ENCODE measurements at regions not wholly inside any gene's neighbourhood (a gene's known extent, or its start where the extent isn't known, plus 50 kb on each side); places are given as distances from the start of the nearest gene placed in this dataset.

DNA sequence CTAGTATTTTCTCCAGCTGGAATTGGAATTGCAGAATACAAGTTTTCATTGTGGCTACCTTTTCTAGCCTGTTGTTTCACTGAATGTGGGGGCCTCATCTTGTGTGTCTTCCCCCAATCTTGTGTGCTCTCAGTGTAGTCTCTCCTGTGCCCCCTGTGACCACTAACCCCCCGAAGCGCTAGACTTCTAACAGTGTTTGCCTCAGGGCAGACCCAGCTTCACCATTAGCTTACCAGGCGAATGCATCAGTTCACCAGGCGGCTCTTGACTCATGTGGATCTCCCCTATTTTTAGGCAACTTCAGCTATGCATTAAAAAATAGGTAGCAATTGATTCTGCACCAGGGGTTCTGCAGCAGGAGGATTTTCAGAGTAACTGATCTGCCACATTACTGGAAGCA, 376.2 kb upstream of the MEIS1 start:
- TF ChIP-seq POLR2AphosphoS5 (IDR thresholded peaks at IDR 0.05) = no peak
- no peak for TF ChIP-seq CTCF (IDR thresholded peaks at IDR 0.05)
- no peak for TF ChIP-seq POLR2A (IDR thresholded peaks at IDR 0.05)
- intact Hi-C loops (cut with DNase I; ENCODE audit: low total_unique reads) (no loop called here), in situ Hi-C loops (cut with MboI; ENCODE audit: low pct_ligation_motif_present in 1 of 4, low pct_unique_long_range_greater_than_20kb in 1 of 4, low sequenced_read_pairs in 3 of 4) (no loop called here)
- no peak for DNase-seq
- H3K4me3 ChIP-seq = no peak overlapping the region
- H3K27ac ChIP-seq = no peak overlapping the region
- H3K9me3 ChIP-seq = no peaks in the 10 kb centered on the region
- H3K4me1 ChIP-seq = no peaks in the 10 kb centered on the region
- H3K36me3 ChIP-seq = no peaks in the 10 kb centered on the region
- 86 to 100% methylated on average over 1 to 4 of the region's 4 CpGs for WGBS, 2 donors (ENCODE audit: low coverage in 1 of 2)
- H3K27me3 ChIP-seq = no peaks in the 10 kb centered on the region

GRCh38 chr2:66057844-66058243, 377.1 kb upstream of the MEIS1 start:
- H3K4me3 ChIP-seq = no peak overlapping the region
- 67 to 87% methylated on average over 1 of the region's 1 CpG for WGBS, 2 donors (ENCODE audit: low coverage in 1 of 2)
- H3K27me3 ChIP-seq = no peaks in the 10 kb centered on the region
- H3K4me1 ChIP-seq = no peaks in the 10 kb centered on the region
- in situ Hi-C loops (cut with MboI; ENCODE audit: low pct_ligation_motif_present in 1 of 4, low pct_unique_long_range_greater_than_20kb in 1 of 4, low sequenced_read_pairs in 3 of 4) (no loop called here), intact Hi-C loops (cut with DNase I; ENCODE audit: low total_unique reads) (no loop called here)
- DNase-seq = no peak
- H3K36me3 ChIP-seq = no peaks in the 10 kb centered on the region
- no peak overlapping the region for H3K27ac ChIP-seq
- no peaks in the 10 kb centered on the region for H3K9me3 ChIP-seq
- TF ChIP-seq CTCF (IDR thresholded peaks at IDR 0.05) (no peak), EP300 (IDR thresholded peaks at IDR 0.05; ENCODE audit: low read depth) (no peak), POLR2A (IDR thresholded peaks at IDR 0.05) (no peak), POLR2AphosphoS5 (IDR thresholded peaks at IDR 0.05) (no peak)

DNA sequence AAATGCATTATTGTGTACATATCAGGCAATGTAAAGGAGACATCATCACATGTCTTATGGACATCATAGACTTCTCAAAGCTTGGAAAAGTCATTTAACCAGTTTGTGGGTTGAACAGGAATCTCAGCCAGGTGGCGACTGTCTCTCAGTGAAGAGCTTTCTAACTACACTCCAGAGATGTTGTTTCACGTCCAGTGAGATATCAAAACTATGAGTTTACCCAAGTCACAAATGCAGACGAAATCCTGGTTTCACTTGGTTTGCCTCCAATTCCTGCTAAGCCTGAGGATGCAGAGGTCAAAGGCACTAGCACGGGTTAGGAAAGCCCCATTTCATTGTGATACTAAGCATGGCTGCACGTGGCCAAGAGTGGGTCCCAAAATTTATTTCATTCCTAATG, 384.5 kb upstream of the MEIS1 start:
- no peak for TF ChIP-seq POLR2A (IDR thresholded peaks at IDR 0.05)
- no peak for TF ChIP-seq EP300 (IDR thresholded peaks at IDR 0.05; ENCODE audit: low read depth)
- no peak for TF ChIP-seq CTCF (IDR thresholded peaks at IDR 0.05)
- TF ChIP-seq POLR2AphosphoS5 (IDR thresholded peaks at IDR 0.05) = no peak
- intact Hi-C loops (cut with DNase I; ENCODE audit: low total_unique reads) = no loop called here

GRCh38 chr2:66048667-66049066, 386.3 kb upstream of the MEIS1 start:
- TF ChIP-seq POLR2AphosphoS5 (IDR thresholded peaks at IDR 0.05) (no peak), CTCF (IDR thresholded peaks at IDR 0.05) (no peak), EP300 (IDR thresholded peaks at IDR 0.05; ENCODE audit: low read depth) (no peak), POLR2A (IDR thresholded peaks at IDR 0.05) (no peak)
- Histone ChIP-seq H3K9me3 (no peaks in the 10 kb centered on the region), H3K4me1 (no peaks in the 10 kb centered on the region), H3K27me3 (no peaks in the 10 kb centered on the region), H3K27ac (no peak overlapping the region), H3K36me3 (no peaks in the 10 kb centered on the region), H3K4me3 (no peak overlapping the region)
- no peak for DNase-seq
- 65 to 89% methylated on average over 3 of the region's 3 CpGs for WGBS, 2 donors (ENCODE audit: low coverage in 1 of 2)
- intact Hi-C loops (cut with DNase I; ENCODE audit: low total_unique reads) (no loop called here), in situ Hi-C loops (cut with MboI; ENCODE audit: low pct_ligation_motif_present in 1 of 4, low pct_unique_long_range_greater_than_20kb in 1 of 4, low sequenced_read_pairs in 3 of 4) (no loop called here)

More for the DNA sequence above, 384.5 kb upstream of the MEIS1 start:
- no peaks in the 10 kb centered on the region for H3K4me1 ChIP-seq
- WGBS, 2 donors (ENCODE audit: low coverage in 1 of 2) = 42 to 55% methylated on average over 5 of the region's 5 CpGs
- H3K36me3 ChIP-seq = no peaks in the 10 kb centered on the region
- DNase-seq = no peak
- in situ Hi-C loops (cut with MboI; ENCODE audit: low pct_ligation_motif_present in 1 of 4, low pct_unique_long_range_greater_than_20kb in 1 of 4, low sequenced_read_pairs in 3 of 4) = no loop called here
- no peak overlapping the region for H3K4me3 ChIP-seq
- no peak overlapping the region for H3K27ac ChIP-seq
- no peaks in the 10 kb centered on the region for H3K9me3 ChIP-seq
- H3K27me3 ChIP-seq = no peaks in the 10 kb centered on the region
